ENCODE measurements at regions not wholly inside any gene's neighbourhood (a gene's known extent, or its start where the extent isn't known, plus 50 kb on each side); places are given as distances from the start of the nearest gene placed in this dataset.
"Not testable (repeated sequence)": the region's sequence is repeated elsewhere in the genome, so short reads cannot be mapped to it uniquely, and the experiment has no call there.

- no peak for DNase-seq
- Mint-ChIP-seq H3K9me3 (peaks cover 0 to 3% (median 0%) of the 10 kb centered on the region in 8 donors), H3K4me3 (no peak overlapping the region), H3K27me3 (peaks cover 1 to 2% of the 10 kb centered on the region in 2 donors), H3K4me1 (no peaks in the 10 kb centered on the region), H3K36me3 (no peaks in the 10 kb centered on the region), H3K27ac (no peak overlapping the region)
- Histone ChIP-seq H3K36me3 (ENCODE audit: insufficient read depth, low read length) (no peaks in the 10 kb centered on the region), H3K27ac (ENCODE audit: low read depth, low read length) (no peak overlapping the region), H3K27me3 (ENCODE audit: insufficient read depth, low read length) (no peaks in the 10 kb centered on the region), H3K9me3 (ENCODE audit: control insufficient read depth in 1 of 2, low read length in 2 of 2) (no peaks in the 10 kb centered on the region), H3K4me1 (ENCODE audit: insufficient read depth, low read length) (no peaks in the 10 kb centered on the region), H3K4me3 (ENCODE audit: low read length in 2 of 2) (no peak overlapping the region)
- intact Hi-C loops (cut with micrococcal nuclease), result no loop called here
- ChIA-PET CTCF (ENCODE audit: partially characterized antibody) (no interaction called here), POLR2A (ENCODE audit: partially characterized antibody) (no interaction called here)
Measured at GRCh38 chr6:132122871-132123270, 171.7 kb upstream of the CCN2 start.

GRCh38 chr6:132122176-132122575 is 171.0 kb upstream of the CCN2 start:
- DNase-seq, result no peak
- H3K27me3 ChIP-seq (ENCODE audit: insufficient read depth, low read length), result no peaks in the 10 kb centered on the region
- no peak overlapping the region for H3K27ac Mint-ChIP-seq
- no peaks in the 10 kb centered on the region for H3K36me3 ChIP-seq (ENCODE audit: insufficient read depth, low read length)
- intact Hi-C loops (cut with micrococcal nuclease), result no loop called here
- ChIA-PET CTCF (ENCODE audit: partially characterized antibody) (no interaction called here), POLR2A (ENCODE audit: partially characterized antibody) (no interaction called here)
- peaks cover 0 to 3% (median 0%) of the 10 kb centered on the region in 8 donors for H3K9me3 Mint-ChIP-seq
- H3K4me3 Mint-ChIP-seq, result no peak overlapping the region
- H3K9me3 ChIP-seq (ENCODE audit: control insufficient read depth in 1 of 2, low read length in 2 of 2), result no peaks in the 10 kb centered on the region
- no peaks in the 10 kb centered on the region for H3K4me1 ChIP-seq (ENCODE audit: insufficient read depth, low read length)
- no peaks in the 10 kb centered on the region for H3K4me1 Mint-ChIP-seq
- H3K27me3 Mint-ChIP-seq, result peaks cover 1 to 2% of the 10 kb centered on the region in 2 donors
- no peak overlapping the region for H3K4me3 ChIP-seq (ENCODE audit: low read length in 2 of 2)
- H3K27ac ChIP-seq (ENCODE audit: low read depth, low read length), result no peak overlapping the region
- H3K36me3 Mint-ChIP-seq, result no peaks in the 10 kb centered on the region

DNA sequence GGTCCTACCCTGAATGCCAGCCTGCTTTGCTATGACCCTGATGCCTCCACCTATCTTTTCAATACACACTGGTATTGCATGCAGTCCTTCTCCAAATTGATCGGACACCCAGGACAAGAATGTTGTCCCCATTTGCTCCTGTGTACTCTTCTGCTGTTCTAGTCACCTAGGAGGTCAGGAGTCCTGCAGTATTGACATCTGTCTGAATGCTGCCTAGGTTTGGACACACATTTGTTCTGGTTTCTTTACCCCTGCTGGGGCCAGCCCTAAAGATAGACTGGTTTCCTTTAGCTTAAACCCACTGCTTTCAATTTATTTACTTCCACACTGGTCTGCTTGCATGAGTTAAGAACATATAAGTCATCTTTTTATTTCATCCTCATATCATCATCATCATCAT is 167.0 kb upstream of the CCN2 start:
- intact Hi-C loops (cut with micrococcal nuclease), result no loop called here
- Mint-ChIP-seq H3K9me3 (peaks cover 0 to 3% (median 0%) of the 10 kb centered on the region in 8 donors), H3K4me1 (no peaks in the 10 kb centered on the region), H3K36me3 (no peaks in the 10 kb centered on the region), H3K27ac (no peak overlapping the region), H3K27me3 (peaks cover 0 to 1% of the 10 kb centered on the region in 2 donors), H3K4me3 (no peak overlapping the region)
- H3K36me3 ChIP-seq (ENCODE audit: insufficient read depth, low read length), result no peaks in the 10 kb centered on the region
- no peak overlapping the region for H3K4me3 ChIP-seq (ENCODE audit: low read length in 2 of 2)
- no peaks in the 10 kb centered on the region for H3K9me3 ChIP-seq (ENCODE audit: control insufficient read depth in 1 of 2, low read length in 2 of 2)
- no peak for DNase-seq
- H3K27ac ChIP-seq (ENCODE audit: low read depth, low read length), result no peak overlapping the region
- H3K27me3 ChIP-seq (ENCODE audit: insufficient read depth, low read length), result no peaks in the 10 kb centered on the region
- no peaks in the 10 kb centered on the region for H3K4me1 ChIP-seq (ENCODE audit: insufficient read depth, low read length)
- POLR2A ChIA-PET (ENCODE audit: partially characterized antibody), result no interaction called here
- CTCF ChIA-PET (ENCODE audit: partially characterized antibody), result no interaction called here

GRCh38 chr6:132115714-132116366 is 164.7 kb upstream of the CCN2 start:
- DNase-seq, result no peak
- Mint-ChIP-seq H3K4me3 (no peak overlapping the region), H3K4me1 (no peaks in the 10 kb centered on the region), H3K9me3 (peaks cover 0 to 12% (median 4%) of the 10 kb centered on the region in 8 donors), H3K36me3 (no peaks in the 10 kb centered on the region), H3K27me3 (peaks cover 0 to 1% of the 10 kb centered on the region in 2 donors), H3K27ac (no peak overlapping the region)
- no peak overlapping the region for H3K27ac ChIP-seq (ENCODE audit: low read depth, low read length)
- no peaks in the 10 kb centered on the region for H3K4me1 ChIP-seq (ENCODE audit: insufficient read depth, low read length)
- no peaks in the 10 kb centered on the region for H3K9me3 ChIP-seq (ENCODE audit: control insufficient read depth in 1 of 2, low read length in 2 of 2)
- H3K4me3 ChIP-seq (ENCODE audit: low read length in 2 of 2), result no peak overlapping the region
- POLR2A ChIA-PET (ENCODE audit: partially characterized antibody), result no interaction called here
- intact Hi-C loops (cut with micrococcal nuclease), result no loop called here
- CTCF ChIA-PET (ENCODE audit: partially characterized antibody), result no interaction called here
- H3K27me3 ChIP-seq (ENCODE audit: insufficient read depth, low read length), result no peaks in the 10 kb centered on the region
- no peaks in the 10 kb centered on the region for H3K36me3 ChIP-seq (ENCODE audit: insufficient read depth, low read length)

DNA sequence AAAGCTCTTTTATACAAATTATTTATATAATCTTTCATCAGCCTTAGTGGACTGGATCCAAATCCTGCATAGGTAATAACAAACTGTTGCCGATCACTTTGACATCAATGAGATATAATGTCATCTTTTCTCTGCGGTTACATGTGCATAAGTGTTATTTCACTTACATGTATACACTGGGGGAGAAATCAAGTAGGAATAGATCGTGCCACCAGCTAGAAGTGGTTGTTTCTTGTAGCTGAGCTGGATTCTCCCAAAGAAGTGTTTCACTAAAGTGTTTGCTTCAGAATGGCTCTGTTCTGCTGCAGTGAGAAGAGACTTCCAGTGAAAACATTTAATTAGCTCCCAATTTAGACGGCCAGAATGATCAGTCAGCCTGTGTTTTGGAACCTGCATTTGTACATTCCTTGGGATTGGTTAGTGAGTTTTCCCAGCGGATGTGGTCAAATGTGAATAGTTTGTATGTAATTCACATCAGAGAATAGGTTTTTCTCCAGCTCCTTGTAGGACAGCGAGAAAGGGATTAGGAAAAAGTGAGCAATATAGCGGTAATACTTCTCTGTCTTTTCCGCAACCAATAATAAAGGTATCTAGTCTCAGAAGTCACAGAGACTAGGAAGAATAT is 163.1 kb upstream of the CCN2 start:
- Histone ChIP-seq H3K36me3 (ENCODE audit: insufficient read depth, low read length) (no peaks in the 10 kb centered on the region), H3K4me1 (ENCODE audit: insufficient read depth, low read length) (no peaks in the 10 kb centered on the region), H3K4me3 (ENCODE audit: low read length in 2 of 2) (no peak overlapping the region), H3K27me3 (ENCODE audit: insufficient read depth, low read length) (no peaks in the 10 kb centered on the region), H3K9me3 (ENCODE audit: control insufficient read depth in 1 of 2, low read length in 2 of 2) (no peaks in the 10 kb centered on the region), H3K27ac (ENCODE audit: low read depth, low read length) (no peak overlapping the region)
- DNase-seq, result no peak
- no peak overlapping the region for H3K4me3 Mint-ChIP-seq
- intact Hi-C loops (cut with micrococcal nuclease), result no loop called here
- peaks cover under 1 to 24% (median 14%) of the 10 kb centered on the region in 8 donors for H3K9me3 Mint-ChIP-seq
- POLR2A ChIA-PET (ENCODE audit: partially characterized antibody), result no interaction called here
- peaks cover 0 to 1% of the 10 kb centered on the region in 2 donors for H3K27me3 Mint-ChIP-seq
- no peak overlapping the region for H3K27ac Mint-ChIP-seq
- CTCF ChIA-PET (ENCODE audit: partially characterized antibody), result no interaction called here
- no peaks in the 10 kb centered on the region for H3K4me1 Mint-ChIP-seq
- H3K36me3 Mint-ChIP-seq, result no peaks in the 10 kb centered on the region

- H3K4me3 ChIP-seq (ENCODE audit: low read length in 2 of 2); CTCF ChIA-PET (ENCODE audit: partially characterized antibody); POLR2A ChIA-PET (ENCODE audit: partially characterized antibody); H3K4me1 Mint-ChIP-seq; intact Hi-C loops (cut with micrococcal nuclease); H3K27ac ChIP-seq (ENCODE audit: low read depth, low read length); H3K36me3 Mint-ChIP-seq; H3K4me3 Mint-ChIP-seq; H3K27me3 Mint-ChIP-seq; H3K36me3 ChIP-seq (ENCODE audit: insufficient read depth, low read length); DNase-seq; H3K27ac Mint-ChIP-seq; H3K4me1 ChIP-seq (ENCODE audit: insufficient read depth, low read length); H3K27me3 ChIP-seq (ENCODE audit: insufficient read depth, low read length); H3K9me3 ChIP-seq (ENCODE audit: control insufficient read depth in 1 of 2, low read length in 2 of 2): not testable (repeated sequence)
- peaks cover 0 to 33% (median 29%) of the 10 kb centered on the region in 8 donors for H3K9me3 Mint-ChIP-seq
Measured at GRCh38 chr6:132109752-132110151, 158.6 kb upstream of the CCN2 start.

- DNase-seq, result no peak
- no peak overlapping the region for H3K4me3 Mint-ChIP-seq
- H3K4me1 Mint-ChIP-seq, result no peaks in the 10 kb centered on the region
- intact Hi-C loops (cut with micrococcal nuclease), result no loop called here
- Histone ChIP-seq H3K27ac (ENCODE audit: low read depth, low read length) (no peak overlapping the region), H3K9me3 (ENCODE audit: control insufficient read depth in 1 of 2, low read length in 2 of 2) (no peaks in the 10 kb centered on the region), H3K4me1 (ENCODE audit: insufficient read depth, low read length) (no peaks in the 10 kb centered on the region), H3K36me3 (ENCODE audit: insufficient read depth, low read length) (no peaks in the 10 kb centered on the region), H3K27me3 (ENCODE audit: insufficient read depth, low read length) (no peaks in the 10 kb centered on the region), H3K4me3 (ENCODE audit: low read length in 2 of 2) (no peak overlapping the region)
- no peaks in the 10 kb centered on the region for H3K27me3 Mint-ChIP-seq
- no peaks in the 10 kb centered on the region for H3K36me3 Mint-ChIP-seq
- CTCF ChIA-PET (ENCODE audit: partially characterized antibody), result interaction anchor here (0.7 kb wide), 1 partner anchor 1235 kb away, joined by 4 read pairs; no protein-coding TSS in a partner anchor
- H3K27ac Mint-ChIP-seq, result no peak overlapping the region
- H3K9me3 Mint-ChIP-seq, result peaks cover 0 to 33% (median 29%) of the 10 kb centered on the region in 8 donors
- POLR2A ChIA-PET (ENCODE audit: partially characterized antibody), result no interaction called here
Measured at GRCh38 chr6:132107896-132108295, 156.7 kb upstream of the CCN2 start.

Data from CD4-positive, alpha-beta memory T cell (primary cell).